NCI-H146 treated with DMSO at 0.1 percent for 48 hours (cell line): ENCODE measurements at regions not wholly inside any gene's neighbourhood (a gene's known extent, or its start where the extent isn't known, plus 50 kb on each side); places are given as distances from the start of the nearest gene placed in this dataset.

ENCODE experiments used
- DNase-seq: peaks from one replicate; lab custom pipeline; 2025; ENCODE audit not compliant: unreplicated experiment; lab: John Stamatoyannopoulos, UW

DNA sequence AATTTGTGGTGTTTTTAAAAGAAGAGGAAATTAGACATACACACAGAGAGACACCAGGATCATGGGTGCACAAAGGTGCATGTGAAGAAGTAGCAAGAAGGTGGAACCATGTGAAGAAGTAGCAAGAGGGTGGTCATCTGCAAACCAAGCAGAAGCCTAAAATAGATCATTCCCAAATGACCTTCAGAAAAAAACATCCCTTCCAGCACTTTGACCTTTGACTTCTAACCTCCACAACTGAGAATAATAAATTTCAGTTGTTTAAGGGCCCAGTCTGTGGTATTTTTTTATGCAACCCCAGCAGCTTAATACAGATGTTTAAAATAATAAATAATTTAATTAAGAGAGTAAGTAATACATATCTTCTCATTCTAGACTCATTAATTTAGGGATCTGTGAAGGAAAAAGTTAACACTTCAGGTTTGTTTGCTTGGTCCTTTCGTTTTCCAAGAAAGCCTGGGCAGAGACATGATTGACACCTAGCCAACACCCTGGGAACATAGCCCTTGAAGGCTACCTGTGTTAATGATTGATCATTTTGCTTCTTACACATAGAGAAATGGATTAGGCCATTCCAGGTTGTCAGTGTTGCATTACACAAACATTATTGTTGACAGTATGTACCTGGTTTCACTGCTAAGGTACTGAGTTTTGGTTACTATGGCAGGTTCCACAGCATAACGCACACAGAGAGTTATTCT, 1331.2 kb upstream of the GBE1 start:
- no peak for DNase-seq

DNA sequence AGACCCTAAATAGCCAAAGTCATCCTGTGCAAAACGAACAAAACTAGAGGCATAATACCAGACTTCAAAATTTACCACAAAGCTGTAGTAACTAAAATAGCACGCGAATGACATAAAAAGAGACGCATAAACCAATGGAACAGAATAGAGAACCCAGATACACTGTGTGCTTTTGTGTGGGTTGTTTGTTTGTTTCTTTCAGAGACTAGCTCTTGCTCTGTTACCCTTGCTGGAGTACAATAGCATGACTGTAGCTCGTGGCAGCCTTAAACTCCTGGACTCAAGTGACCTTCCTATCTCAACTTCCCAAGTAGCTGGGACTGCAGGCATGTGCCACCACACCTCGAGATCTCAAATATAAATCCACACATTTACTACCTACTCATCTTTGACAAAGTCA, 1314.6 kb upstream of the GBE1 start:
- no peak for DNase-seq

DNA sequence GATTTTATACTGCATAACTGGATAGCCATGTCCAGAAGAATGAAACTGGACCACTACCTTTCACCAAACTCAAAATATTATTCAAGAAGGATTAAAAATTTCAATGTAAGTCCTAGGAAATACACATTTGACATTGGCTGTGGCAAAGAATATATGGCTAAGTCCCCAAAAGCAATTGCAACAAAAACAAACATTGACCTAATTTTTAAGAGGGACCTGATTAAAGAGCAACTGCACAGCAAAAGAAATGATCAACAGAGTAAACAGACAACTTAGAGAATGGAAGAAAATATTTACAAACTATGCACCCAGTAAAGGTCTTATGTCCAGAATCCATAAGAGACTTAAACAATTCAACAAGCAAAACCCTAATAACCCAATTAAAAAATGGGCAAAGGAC, 1313.0 kb upstream of the GBE1 start:
- no peak for DNase-seq

DNA sequence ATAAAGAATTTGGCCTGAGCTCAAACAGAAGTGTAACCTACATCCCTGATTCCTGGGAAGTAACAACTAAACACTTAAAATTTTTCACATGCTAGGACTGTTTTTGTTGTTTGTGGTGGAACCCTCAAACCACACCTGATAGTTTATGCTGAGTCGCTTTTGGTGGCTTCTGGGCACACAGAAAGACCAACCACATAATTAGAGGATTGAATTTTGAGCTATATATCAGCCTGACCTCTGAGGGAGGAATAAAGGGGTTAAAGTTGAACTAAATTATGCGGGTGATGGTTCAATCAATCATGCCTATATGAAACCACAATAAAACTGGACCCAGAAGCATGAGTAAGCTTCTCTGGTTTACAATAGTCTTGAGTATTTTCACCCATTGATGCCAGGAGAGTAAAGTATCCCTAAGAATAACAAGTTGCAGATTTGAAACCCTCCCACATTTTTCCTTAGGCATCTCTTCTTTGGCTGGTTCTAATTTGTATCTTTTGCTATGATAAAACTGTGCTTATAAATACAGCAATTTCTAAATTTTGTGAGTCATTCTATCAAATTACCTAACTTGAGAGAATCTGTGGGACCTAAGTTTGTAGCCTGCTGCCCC, 1304.5 kb upstream of the GBE1 start:
- no peak for DNase-seq

DNA sequence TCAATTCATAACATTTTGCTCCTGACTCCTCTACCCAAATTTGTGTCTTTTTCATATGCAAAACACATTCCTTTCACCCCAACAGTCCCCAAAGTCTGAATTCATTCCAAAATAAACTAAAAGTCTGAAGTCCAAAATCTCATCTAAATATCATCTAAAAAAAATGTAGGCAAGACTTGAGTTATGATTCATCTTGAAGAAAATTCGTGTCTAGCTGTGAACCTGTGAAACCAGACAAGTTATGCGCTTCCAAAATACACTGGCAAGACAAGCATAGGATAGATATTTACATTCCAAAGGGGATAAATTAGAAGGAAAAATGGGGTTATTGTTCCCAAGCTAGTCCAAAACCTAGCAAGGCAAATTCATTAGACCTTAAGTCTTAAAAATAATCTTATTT, 1302.0 kb upstream of the GBE1 start:
- DNase-seq = no peak

DNA sequence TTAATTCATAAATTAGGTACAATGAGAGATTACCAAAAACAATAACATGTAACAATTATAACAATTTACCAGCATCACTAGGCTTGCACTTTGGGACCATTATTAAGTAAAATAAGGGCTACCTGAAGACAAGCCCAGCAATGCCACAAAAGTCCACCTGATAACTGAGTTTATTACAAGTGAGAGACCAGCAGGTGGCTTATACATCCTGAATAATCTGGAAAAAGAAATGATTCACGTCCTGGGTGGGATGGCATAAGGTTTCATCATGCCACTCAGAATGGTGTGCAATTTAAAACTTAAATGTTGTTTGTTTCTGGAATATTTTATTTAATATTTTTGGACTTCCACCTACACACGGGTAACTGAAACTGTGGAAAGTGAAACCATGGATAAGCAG, 1287.1 kb upstream of the GBE1 start:
- no peak for DNase-seq

DNA sequence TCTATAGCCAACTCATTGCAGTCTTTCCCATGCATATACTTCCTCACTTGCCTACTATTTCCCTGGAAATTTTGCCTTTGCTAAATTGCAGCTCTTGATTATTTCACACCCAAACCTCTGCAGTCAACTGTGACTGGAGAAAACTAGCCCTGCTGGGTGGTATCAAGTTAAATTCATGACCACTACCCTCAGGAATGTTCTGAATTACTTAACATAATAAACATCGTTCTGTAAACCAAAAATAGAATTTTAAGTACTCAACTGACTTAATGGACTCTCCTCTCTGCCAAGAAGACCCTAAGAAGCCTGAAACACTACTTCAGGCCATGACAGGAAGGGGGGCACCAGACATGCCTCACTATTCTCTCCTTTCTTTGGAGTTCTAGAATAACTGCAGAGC, 1278.0 kb upstream of the GBE1 start:
- no peak for DNase-seq

DNA sequence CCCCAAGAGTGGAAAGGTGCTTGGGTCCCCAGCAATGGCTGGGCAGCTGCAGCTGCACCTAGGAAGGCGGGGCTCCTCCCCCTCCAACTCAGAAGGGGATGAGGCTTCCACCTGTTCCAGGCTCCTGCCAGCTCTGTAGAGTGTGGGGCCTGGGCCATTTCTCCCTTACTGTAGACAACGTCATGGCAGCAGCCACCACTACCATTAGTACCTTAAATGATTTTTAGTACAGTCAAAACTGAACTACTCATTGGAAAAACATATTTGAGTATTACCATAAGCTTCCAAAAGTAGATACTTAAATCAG, 1274.2 kb upstream of the GBE1 start:
- no peak for DNase-seq

DNA sequence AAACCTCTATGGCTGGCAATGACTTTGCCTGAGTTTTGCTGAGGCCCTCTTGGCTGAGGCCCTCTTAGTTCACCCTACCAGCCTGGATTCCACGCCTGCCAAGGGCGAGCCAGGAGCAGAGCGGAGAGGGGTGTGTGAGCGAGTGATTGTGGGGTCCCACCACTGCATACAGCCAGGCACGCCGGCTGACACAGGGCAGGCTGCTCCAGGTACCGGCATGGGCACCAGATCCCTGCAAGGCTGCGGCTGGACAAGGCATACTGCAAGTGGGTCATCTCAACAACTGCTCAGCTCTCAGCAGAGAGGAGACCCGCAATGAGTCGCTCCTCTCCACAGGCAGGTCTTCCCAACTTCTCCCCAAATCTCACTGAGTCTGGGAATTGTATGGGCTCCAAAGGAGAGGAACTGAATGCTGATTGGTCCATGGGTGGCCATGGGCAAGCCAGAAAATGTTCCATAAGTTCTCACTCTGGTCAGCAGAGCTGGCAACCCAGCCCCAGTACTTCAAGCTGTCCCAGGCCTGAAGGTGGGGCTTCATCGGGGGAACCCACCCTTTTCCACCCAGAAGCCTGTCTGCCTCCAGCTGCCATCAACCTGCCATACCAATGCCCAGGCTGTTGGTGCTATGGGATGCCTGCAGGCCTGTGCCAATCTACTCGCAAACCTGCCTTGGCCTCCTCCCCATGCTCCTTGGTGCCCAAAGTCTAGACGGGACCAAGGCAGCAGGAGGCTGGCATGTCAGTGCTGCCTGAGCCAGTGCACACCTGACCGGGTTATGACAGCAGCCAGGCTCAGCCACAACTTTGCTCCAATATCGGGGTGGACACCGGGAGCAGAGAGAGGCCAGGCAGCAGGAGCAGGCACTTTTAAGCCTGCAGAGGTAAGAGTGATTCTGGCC, 1273.6 kb upstream of the GBE1 start:
- no peak for DNase-seq

DNA sequence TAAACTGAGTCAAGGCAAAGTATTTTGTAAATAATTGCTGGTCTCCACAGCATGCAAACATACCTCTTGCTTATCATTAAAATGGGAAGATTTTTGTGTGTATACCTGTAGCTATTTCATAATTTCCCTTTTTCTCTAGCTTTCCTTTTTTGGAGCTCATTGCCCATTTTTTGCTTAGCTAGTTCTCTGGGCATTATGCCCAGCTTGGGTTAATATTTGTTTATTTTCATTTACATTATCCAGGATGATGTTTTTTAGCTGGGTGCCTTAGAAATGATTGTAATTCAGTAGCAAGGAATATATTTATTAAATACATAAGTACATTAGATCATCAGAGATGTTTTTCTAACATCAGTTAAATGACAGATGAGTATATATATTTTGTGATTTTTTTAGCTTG, 1271.7 kb upstream of the GBE1 start:
- DNase-seq = no peak

DNA sequence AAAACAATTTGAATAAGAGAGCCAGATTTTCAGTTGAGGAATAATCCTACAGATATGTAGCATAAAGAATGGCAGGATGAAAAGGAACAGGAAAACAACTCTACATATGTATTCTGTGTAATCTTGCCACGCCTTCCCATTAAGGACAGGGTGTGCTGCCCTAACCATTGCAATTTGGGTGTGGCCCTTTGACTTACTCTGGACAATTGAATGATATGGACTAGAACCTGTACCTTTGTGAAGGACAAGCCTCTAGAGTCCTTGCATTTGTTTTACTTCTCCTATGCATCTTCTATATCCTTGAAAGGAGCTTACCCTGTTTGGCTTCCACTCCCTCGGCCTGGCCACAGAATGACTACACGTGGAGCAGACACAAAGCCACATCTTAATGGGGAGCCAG, 1261.6 kb upstream of the GBE1 start:
- DNase-seq = no peak

DNA sequence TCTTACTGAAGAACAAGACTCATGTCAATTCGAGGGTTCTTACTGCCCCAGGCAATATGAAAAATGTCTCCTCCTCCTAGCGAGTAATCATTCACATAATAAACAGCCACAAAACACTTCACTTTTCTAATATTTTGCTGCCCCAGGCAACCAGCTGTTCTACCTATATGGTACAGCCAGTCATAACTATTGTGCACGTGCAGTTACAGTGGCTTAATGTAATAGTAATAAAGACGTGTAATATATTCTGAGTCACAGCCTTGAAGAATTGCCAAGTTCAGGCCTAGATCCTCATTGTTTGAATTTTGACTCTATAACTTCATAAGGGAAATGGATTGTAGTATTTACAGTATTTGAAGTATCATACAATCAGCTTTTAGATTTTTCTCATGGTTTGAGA, 1250.0 kb upstream of the GBE1 start:
- DNase-seq = no peak

DNA sequence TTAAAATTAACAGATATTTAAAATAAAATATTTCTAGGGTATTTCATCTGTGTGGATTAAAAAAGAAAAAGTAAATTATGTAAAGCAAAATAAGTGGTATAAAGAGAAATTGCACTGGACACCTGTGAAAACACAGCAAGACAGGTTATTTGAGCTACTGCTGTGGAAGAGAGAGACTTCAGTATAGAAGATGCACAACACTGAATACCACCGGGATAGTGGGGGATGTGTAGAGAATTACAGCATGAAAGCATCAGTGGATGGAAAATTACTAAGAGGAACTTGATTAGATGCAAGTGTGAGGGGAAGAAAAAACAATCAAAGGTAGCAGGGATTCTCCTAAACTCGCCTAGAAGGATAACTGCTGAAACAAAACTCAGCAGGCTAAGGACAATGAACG, 1242.5 kb upstream of the GBE1 start:
- peak; percentile 62 for DNase-seq

DNA sequence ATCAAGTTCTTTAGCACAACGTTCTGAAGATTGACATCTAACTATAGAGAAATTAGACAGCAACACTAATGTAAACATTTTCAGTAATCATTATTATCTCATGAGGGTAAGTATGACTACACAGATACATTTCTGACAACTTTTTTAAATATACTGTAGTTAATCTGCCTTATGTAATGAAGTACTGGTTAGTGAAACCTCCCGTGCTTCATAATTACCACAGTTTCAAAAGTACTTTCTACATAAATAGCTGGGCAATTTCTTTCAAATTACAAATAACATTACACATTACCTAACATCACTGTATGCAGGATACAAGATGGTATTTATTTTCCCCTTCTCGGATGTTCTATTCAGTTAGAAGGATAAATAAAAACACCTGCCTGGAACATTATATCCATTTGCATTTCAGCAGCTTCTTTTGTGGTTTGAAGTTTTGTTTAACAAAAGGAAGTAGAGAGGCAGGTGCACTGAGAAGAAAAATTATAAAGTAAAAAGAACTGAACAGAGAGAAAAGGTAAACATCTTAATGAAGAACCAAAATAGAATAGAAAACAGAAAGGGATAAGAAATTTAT, 1241.5 kb upstream of the GBE1 start:
- DNase-seq = peak; percentile 65

DNA sequence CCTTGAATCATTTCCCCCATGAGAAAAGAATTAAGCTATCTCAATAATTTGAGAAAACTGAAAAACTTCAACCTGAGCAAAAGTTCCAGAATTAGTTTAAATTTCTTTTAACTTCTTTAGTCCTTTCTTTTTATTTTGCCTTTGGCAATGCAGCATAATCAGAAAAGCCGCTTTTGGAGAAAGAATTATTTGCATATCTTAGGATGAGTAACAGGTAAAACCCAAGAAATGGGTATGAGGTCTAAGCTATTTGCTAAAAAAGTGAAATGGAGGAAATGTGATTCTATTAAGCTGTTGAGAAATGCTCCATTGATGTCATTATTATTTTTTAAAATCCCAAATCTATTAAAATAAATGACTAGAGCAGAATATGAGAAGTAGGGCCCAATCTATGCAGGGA, 1238.3 kb upstream of the GBE1 start:
- DNase-seq = no peak

DNA sequence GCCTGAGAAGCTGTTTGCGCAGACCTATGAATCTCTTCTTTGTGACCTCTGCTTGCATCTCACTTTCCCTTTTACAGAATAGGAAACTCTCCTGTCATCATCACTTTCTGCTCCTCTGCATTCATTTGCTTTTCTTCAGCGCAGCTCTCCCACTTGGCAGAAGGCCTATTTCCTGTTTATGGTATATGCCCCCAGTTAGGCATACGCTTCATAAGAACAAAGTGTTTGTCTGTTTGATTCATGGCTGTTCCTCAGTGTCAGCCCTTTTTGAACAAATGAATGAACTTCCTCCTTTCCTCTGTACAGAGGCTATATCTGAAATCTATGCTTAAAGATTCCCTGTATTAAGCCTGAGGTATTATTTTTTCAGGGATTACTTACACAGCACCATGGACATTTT, 1216.9 kb upstream of the GBE1 start:
- DNase-seq = no peak

DNA sequence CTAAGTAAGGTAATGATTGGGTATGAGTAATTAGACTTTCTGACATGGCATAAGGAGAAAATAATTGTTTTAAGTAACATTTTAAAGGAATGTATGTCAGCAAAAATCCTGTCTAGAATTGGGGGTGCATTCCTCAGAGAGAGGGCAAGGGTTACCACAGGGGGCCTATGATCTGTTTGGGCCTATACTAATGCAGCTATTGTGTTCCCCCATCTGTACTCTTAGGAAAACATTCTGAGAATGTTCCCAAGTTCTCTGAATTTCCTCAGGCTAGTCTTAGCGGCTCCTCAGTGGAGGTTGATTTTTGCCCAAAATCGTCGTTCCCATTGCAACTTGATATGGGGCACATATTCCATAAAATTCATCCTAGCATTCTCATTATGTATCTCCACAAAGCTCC, 1216.4 kb upstream of the GBE1 start:
- no peak for DNase-seq

DNA sequence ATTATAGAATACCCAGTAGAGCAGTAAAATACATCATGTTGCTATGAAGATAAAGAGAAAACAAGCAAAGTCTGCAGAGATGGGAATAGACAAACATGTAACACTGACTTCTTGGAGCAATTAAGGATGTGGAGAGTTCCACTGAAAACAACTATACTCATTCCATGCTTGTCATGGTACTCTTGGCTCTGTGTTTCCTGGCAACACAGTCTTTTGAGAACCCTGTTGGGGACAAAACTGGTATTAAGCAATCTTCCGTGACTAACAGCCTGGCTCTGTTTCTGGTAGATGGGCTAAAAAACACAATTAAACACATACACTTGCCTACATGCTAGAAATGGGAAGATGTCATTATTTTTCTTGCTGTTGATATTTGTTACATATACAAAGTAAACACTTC, 1212.3 kb upstream of the GBE1 start:
- no peak for DNase-seq

DNA sequence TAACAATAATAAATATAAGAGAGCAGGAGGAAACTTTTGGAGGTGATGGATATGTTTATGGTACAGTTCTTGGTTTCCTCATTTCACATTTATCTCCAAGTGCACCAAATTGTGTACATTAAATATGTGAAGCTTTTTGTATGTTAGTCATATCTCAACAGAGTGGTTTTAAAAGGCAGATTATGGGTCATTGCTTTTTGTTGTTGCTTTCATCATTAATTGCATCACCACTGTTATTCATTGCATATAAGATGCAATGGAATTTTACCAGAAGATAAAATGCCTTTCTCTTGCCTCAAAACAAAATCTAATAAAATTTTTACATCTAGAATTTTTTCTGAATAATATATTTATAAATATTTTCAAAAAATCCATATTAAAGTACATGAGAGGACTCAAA, 1198.9 kb upstream of the GBE1 start:
- no peak for DNase-seq

DNA sequence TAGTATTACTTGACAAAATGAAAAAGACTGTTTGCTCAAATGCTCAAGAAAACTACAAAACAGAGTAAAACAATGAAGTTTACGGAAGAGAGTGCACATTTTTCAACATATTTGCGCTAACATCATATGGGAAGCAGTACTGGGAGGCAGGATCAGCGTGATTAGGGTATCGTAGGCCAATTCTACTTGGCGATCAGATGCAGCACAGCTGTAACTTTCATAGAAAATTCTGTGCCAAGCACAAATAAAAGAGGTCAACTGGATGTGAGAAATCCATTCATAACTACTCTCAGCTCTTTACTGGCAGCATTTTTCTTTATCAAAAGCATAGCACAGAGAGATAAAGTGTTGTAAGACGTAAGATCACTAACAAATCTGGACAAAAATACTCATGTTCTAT, 1196.3 kb upstream of the GBE1 start:
- DNase-seq = no peak

DNA sequence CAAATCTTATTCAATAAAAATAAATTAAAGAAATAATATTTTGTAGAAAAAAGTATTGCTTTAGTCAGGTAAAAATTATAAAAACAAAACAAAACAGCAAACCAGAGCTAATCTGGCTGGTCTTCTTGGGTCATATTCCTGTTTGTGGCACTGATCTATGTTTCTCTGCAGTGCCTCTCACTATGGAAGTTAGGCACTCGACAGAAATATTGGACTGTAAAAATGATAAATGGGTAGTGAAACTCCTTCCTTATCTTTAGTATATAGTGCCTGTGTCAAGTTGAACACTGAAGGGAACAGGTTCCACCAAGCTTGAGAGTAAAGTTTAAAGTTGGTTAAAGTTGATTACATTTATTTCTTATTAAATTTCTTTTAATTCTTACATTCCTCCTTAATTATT, 1195.6 kb upstream of the GBE1 start:
- DNase-seq = no peak

DNA sequence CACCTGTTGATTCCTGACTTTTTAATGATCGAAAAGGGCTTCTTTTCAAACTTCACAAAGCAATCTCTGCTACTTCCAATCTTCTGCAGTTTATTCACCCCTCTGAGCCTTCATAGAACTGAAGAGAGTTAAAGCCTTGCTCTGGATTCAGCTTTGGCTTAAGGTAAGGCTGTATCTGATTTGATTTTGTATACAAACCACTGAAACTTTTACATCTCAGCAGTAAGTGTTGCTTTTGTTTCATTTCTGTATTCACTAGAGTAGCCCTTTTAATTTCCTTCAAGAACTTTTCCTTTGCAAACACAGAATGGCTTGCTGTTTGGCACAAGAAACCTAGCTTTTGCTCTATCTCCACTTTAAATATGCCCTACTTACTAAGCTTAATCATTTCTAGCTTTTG, 1193.0 kb upstream of the GBE1 start:
- DNase-seq = no peak
